Colon (tissue), 2 donors: ENCODE measurements at regions not wholly inside any gene's neighbourhood (a gene's known extent, or its start where the extent isn't known, plus 50 kb on each side); places are given as distances from the start of the nearest gene placed in this dataset.

Source experiments
- FAIRE-seq: peaks from 2 replicates; lab custom pipeline; 2012; peaks lifted over from hg19 to GRCh38; lab: Jason Lieb, UNC
- donor health status: control.
- donor health status: control.

- no peak for FAIRE-seq
Measured at GRCh38 chr2:239529313-239530015, 128.6 kb upstream of the HDAC4 start.

GRCh38 chr2:239528883-239529282 is 128.1 kb upstream of the HDAC4 start:
- no peak for FAIRE-seq

- FAIRE-seq = no peak
Measured at GRCh38 chr2:239528146-239528545, 127.3 kb upstream of the HDAC4 start.

- FAIRE-seq = no peak
Measured at GRCh38 chr2:239526666-239527415, 126.0 kb upstream of the HDAC4 start.

- no peak for FAIRE-seq
Measured at GRCh38 chr2:239526038-239526437, 125.2 kb upstream of the HDAC4 start.

GRCh38 chr2:239523954-239524330 is 123.1 kb upstream of the HDAC4 start:
- no peak for FAIRE-seq

- FAIRE-seq = no peak
Measured at GRCh38 chr2:239523147-239523953, 122.5 kb upstream of the HDAC4 start.

- FAIRE-seq = no peak
Measured at GRCh38 chr2:239522740-239523119, 121.9 kb upstream of the HDAC4 start.

- FAIRE-seq = no peak
Measured at GRCh38 chr2:239522002-239522739, 121.4 kb upstream of the HDAC4 start.

GRCh38 chr2:239521518-239521815 is 120.6 kb upstream of the HDAC4 start:
- no peak for FAIRE-seq

GRCh38 chr2:239520811-239521517 is 120.1 kb upstream of the HDAC4 start:
- no peak for FAIRE-seq

- no peak for FAIRE-seq
Measured at GRCh38 chr2:239519921-239520585, 119.2 kb upstream of the HDAC4 start.

- FAIRE-seq = no peak
Measured at GRCh38 chr2:239519089-239519920, 118.5 kb upstream of the HDAC4 start.

- no peak for FAIRE-seq
Measured at GRCh38 chr2:239518286-239519088, 117.7 kb upstream of the HDAC4 start.

GRCh38 chr2:239517686-239518085 is 116.9 kb upstream of the HDAC4 start:
- no peak for FAIRE-seq

GRCh38 chr2:239516954-239517305 is 116.1 kb upstream of the HDAC4 start:
- FAIRE-seq = no peak

- FAIRE-seq = no peak
Measured at GRCh38 chr2:239516286-239516953, 115.6 kb upstream of the HDAC4 start.

GRCh38 chr2:239514754-239515530 is 114.1 kb upstream of the HDAC4 start:
- no peak for FAIRE-seq
